NCI-H526 treated with DMSO at 0.1 percent for 48 hours (cell line): ENCODE measurements at regions not wholly inside any gene's neighbourhood (a gene's known extent, or its start where the extent isn't known, plus 50 kb on each side); places are given as distances from the start of the nearest gene placed in this dataset.
"Not testable (repeated sequence)": the region's sequence is repeated elsewhere in the genome, so short reads cannot be mapped to it uniquely, and the experiment has no call there.

Experiments
- DNase-seq: peaks from one replicate; lab custom pipeline; 2025; lab: John Stamatoyannopoulos, UW

DNA sequence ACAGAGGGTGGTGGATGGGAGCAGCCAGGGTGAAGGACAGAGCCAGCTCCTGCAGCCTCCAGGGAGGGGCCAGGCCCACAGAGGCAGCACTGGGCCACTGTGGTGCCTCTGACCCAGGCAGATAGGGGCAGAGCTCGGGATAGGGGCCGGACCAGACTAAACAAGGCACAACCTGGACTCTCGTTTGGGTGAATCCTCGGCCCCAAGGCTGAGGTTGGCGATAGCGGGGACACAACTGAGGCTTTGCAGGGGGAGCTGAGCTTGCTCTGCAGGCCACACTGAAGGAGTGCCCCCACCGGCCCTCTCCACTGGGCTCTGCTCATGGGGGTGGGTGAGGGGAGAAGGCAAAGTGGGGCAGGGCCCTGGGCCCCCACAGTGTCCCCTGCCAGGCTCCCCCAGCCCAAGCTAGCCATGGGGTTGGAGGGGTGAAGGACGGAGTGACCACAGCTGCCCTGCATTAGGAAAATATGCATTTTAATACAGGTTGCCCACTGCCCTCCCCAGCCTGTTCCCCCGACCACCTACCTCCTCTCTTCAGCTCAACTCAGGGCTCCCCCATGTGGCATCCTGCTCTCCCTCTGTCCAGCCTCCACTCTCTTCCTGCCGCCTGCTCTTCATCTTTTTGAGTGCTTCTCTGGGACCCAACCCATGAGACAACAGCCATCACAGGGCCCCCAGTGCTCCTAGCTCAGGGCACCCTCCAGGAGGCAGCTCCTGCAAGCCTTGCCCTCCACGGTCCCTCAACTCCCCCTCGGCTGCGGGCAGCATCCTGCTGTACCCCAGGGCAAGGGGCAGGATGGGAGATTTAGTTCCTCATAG, 152.8 kb downstream of the INHBB start:
- no peak for DNase-seq

- no peak for DNase-seq
Observed at GRCh38 chr2:120499784-120500495, 154.0 kb downstream of the INHBB start.

- no peak for DNase-seq
Observed at GRCh38 chr2:120501591-120501990, 155.7 kb downstream of the INHBB start.

DNA sequence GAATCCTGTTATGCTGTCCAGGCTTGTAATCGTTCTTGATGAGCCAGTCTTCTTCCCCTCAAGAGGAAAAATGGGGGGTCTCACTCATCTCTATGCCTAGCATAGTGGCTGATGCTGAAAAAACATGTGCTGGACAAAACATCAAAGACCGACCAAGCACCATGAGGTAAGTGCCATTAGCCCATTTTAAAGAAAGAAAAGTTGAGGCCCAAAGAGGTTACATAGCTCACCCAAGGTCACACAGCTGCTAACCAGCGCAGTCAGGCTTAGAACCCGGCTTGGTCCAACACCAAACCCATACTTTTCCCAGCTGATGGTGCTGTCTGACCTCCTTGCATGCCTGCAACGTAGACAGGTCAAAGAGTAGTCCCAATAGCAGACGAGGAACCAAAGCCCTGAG, 156.4 kb downstream of the INHBB start:
- DNase-seq: no peak

DNA sequence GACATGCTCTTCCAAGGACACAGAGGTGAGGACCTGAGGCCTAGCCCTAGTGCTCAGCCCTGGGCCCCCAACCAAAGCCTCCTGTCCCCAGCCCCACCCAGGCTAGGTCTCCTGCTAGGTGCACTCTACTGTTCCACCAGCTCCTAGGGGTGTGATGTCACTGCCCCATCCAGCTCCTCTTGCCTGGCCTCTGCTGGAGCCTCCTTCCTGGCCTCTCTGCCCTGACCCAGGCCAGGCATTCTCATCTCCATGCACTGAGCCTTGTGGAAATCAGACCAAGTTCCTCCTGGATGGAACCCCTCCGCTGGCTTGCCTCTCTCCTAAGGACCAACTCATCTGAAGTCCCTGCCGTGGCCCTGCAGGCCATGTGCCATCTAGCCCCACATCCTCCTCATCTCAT, 156.8 kb downstream of the INHBB start:
- no peak for DNase-seq

DNA sequence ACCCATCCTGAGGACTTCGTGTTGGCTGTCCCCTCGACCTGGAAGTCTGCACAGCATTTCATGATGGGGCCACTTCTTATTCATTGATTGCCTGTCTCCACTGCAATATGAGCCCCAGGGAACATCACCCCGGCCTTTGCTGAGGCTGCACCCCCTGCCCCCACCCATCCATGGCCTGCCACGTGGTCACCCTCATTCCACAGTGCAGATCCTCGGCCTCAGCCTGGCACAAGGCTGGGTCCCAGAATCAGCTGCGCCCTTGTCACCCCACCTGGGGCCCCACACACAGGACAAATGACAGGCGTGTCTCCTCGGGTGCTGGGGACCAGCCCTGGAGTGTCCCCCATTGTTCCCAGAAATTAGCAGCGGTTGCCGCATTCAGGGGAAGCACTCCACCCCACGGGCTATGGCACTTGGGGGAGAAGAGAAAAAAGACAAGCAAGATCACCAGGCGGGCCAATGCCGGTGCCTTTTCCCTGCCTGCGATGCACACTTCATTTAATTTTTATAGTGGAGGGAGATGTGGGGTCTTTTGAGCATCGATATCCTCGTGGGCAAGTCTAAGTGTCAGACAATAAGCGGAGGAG, 157.4 kb downstream of the INHBB start:
- no peak for DNase-seq

DNA sequence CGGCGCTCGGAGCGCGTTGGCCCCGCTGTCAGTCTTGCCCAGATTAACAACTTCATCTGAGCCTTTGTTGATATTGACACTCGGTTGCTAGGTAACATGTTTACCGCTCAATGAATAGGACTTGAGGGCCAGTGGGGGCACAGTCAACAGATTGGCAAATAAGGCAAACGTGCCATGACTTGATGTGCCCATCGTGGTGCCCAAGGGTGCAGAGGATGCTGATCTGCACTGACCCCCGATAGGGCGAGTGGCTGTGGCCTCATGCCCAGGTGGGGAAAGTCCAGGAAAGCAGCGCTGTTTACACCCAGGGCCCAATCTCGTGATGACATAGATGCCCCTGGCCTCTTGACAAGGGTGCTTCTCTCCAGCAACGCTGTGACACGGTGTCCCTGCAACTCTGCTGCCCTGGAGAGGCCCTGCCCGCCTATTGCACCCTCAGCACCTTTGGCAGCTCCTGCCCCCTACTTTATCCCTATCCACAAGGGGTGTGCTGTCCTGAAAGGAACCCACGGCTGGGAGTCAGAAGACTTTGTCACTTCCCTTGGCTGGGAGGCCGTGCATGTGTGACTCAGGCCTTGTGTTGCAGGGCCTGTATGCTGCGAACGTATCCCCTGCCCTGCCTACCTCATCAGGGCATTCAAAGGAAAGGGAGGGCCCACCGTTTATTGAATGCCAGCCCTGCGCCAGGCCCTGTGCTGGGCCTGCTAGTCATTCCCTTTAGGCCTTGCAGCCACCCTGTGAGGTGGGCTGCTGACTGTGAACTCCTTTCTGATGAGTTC, 158.0 kb downstream of the INHBB start:
- DNase-seq: no peak

DNA sequence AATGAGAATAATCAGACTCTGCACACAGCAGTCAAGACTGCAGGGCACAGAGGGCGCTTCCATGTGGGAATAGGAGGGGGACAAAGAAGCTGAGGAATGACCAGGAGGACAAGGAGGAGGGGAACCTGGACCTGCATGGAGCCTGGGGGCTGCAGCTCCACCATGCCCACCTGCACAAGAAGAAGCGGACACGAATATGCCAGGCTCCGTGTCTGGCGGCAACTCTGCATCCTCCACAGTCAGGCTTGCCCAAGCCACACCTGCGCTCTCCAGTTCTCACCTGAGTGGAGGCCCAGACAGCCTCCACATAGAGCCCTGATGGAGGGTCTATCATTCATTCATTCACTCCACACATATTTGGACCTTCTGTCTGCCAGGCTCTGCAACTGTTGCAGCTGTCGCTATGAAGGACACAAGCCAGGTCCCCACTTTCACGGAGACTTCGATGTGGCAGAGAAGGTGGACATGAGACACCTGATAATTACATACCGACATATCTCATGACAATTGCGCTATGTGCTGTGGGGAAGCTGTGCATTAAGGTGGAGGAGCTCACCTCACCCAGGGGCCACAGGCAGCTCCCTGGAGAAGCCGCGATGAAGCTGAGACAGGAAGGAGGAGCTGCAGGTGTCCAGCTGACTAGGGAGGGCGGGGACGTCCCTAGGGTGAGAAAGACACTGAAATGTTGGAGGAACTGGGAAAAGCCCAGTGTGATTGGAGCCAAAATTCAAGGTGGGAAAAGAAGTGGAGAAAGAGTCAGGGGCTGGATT, 159.2 kb downstream of the INHBB start:
- no peak for DNase-seq

- no peak for DNase-seq
Observed at GRCh38 chr2:120508567-120509041, 162.7 kb downstream of the INHBB start.

GRCh38 chr2:120509213-120509815, 163.4 kb downstream of the INHBB start:
- no peak for DNase-seq

GRCh38 chr2:120509991-120510735, 164.2 kb downstream of the INHBB start:
- DNase-seq: no peak

GRCh38 chr2:120510751-120511395, 164.9 kb downstream of the INHBB start:
- no peak for DNase-seq

DNA sequence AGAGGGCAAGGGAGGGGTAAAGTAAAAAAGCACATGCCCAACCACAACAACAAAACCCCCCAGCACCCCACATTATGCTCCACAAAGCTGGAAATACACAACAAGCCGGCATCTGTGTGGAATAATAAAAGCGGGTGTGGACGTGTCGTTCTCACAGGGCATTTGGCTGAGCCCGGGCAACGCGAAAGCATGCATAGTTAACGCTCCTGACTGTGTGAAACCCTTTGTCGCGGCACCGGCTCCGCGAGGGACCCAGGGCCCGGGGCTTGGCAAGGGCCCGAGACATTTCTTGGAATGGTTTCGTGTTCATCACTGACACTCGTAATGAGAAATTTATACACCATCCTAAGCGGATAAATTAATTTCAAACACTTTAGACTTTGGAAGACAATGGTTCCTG, 165.6 kb downstream of the INHBB start:
- DNase-seq: peak; percentile 3

GRCh38 chr2:120511947-120512710, 166.2 kb downstream of the INHBB start:
- DNase-seq: no peak

DNA sequence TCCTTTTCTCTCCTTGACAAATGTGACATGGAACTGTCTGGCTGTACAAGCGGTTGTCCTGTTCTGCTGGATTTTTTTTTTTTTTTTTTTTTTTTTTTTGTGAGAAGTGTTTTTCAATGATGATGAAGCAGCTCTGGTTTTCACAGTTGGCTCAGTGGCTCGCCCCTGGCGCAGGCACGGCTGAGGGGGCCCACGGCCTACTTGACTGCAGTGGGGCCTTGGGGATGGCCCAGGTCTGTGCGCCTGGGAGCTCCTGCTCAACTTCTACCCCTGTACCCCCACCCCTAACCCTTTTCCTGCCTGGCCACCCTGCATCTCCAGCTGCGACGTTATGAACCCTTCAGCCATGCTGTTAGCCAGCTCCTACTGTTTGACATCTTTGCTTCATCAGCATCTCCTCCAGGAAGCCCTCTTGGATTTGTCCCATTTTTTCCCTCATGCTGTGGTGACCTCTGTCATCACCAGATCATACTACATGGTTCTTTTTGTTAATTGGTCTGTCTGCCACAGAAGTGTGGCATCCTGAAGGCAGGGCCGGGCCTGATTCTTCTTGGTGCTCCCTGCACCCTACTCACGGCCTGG, 167.9 kb downstream of the INHBB start:
- no peak for DNase-seq

DNA sequence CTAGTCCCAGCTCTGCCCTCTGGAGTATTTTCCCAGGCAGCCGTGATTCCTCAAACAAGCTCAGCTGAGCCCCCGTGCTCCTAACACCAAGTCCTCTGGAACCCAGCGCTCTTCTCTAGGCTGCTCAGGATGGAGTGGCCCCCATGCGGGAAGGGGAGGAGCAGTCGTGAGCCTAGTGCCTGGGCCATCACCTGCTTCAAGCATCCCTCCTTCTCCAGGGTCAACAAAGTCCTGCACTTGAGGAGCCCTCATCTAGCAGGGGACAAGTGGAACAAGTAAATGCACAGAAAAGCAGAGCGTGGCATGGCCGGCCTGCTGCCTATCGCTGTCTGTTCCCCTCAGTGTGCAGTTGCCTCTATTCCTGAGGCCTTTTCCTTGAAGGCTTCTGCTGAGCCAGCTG, 168.6 kb downstream of the INHBB start:
- DNase-seq: no peak

DNA sequence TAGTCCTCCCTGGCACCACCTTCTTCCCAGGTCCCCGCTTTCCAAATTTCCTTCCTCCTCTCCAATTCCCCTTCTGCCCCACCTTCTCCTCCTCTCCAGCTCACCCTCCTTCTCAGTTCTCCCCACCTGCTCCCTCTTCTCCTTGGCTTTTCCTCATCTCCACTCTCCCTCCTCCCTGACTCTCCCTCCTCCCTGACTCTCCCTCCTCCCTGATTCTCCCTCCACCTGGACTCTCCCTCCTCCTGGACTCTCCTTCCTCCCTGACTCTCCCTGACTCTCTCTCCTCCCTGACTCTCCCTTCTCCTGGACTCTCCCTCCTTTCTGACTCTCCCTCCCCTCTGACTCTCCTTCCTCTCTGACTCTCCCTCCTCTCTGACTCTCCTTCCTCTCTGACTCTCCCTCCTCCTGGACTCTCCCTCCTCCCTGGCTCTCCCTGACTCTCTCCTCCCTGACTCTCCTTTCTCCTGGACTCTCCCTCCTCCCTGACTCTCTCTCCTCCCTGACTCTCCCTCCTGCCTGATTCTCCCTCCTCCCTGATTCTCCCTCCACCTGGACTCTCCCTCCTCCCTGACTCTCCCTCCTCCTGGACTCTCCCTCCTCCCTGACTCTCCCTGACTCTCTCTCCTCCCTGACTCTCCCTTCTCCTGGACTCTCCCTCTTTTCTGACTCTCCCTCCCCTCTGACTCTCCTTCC, 169.3 kb downstream of the INHBB start:
- not testable (repeated sequence) for DNase-seq
